GM18505 (cell line): ENCODE measurements at regions not wholly inside any gene's neighbourhood (a gene's known extent, or its start where the extent isn't known, plus 50 kb on each side); places are given as distances from the start of the nearest gene placed in this dataset.

Source experiments
- ATAC-seq: cut with Tn5 transposase; IDR thresholded peaks from one replicate; pipeline ENCODE4 v1.9.1; 2021; ENCODE audit not compliant: unreplicated experiment
- POLR2A ChIP-seq: IDR thresholded peaks from 4 replicates; pipeline ENCODE4 v1.6.1; 2011; ENCODE audit warnings: borderline replicate concordance; ENCODE audit not compliant: insufficient read depth, insufficient read length; ENCODE audit errors: extremely low read depth

DNA sequence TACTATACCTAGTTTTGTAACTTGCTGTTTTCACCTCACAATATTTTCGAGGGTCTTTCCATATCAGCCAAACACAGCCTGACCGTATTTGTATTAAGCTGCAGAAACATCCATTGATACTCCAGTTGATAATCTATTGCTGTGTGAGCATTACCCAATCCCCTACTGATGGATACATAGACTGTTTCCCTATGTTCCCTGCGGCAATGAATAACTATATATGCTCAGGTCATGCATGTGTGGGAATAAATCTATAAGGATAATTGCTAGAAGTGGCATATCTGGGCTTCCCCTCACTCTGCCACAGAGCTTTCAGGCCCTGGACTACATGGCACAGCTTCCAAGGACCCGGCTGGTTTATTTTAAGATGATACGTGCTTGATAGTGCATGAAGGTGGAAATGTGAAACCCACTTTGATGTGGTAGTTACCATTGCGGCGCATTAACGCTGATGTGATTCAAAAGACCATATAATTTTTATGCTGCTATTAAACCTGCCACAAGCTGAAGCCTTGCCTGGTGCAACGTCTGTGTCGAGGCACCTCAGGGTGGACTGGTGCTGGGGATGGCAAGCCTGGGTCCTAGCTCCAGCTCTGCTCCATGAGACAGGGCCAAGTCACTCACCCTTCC, 81.4 kb upstream of the KCNK12 start:
- no peak for TF ChIP-seq POLR2A
- ATAC-seq, result no peak

DNA sequence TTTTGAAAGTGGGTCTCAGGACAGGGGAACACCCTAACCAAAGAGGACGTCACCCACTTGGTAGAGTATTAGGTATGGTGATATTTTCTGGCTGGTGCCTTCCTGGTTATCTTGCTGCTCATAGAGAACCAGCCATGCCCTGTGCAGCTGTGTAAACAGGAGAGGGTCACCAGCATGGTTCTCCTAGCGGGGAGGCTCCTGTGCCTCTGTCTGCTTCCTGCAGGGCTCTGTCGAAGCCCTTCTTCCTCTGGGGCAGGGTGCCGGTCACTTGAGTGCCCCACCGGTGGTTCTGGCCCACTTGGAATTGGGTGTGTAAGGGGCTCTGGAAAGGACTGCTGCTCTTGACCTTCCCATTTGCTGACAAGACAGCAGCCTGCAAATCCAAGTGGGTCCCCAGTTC, 80.5 kb upstream of the KCNK12 start:
- no peak for TF ChIP-seq POLR2A
- ATAC-seq, result no peak

DNA sequence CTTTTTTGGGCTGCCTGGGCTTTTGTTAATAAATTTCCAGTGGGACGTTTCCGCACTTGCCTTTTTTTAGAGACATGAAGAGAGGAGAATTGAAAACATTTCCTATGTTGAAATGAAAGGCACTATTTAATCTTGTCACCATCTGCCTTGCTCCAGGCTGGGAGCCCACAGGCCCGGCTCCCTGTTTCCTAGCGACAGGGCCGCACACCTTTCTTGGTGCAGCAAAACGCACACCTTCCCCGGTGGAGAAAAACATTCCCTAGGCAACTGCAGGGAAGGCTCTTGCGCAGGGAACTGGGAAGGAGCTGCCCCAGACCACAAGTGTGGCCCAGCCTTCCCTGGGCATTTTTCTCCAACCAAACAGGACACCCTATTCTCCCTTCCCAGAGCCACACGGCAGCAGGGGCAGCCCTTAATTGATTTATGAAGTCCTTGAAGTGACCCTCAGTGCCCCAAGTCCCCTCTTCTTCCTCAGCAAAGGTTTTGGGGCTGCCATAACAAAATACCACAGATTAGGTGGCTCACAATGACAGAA, 79.3 kb upstream of the KCNK12 start:
- no peak for ATAC-seq
- TF ChIP-seq POLR2A, result no peak

DNA sequence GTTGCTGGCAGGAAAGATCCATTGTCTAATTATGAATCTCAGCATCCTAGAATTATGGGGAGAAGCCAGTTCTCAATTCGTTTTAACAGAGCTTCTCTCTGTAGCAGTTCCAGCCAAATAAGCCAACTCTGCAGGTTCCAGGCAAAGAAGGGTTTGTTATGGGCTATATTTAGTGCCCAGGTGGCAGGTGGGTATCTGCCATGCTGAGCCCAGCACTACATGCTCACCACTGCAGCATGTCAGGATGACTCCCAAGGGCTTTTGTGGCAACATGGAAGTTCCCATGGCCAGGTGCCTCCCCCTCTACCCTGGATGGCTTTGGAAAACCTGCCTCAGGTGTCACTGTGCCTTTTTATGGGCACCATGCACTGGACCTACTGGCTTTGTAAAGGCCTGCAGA, 74.5 kb upstream of the KCNK12 start:
- TF ChIP-seq POLR2A, result no peak
- no peak for ATAC-seq

DNA sequence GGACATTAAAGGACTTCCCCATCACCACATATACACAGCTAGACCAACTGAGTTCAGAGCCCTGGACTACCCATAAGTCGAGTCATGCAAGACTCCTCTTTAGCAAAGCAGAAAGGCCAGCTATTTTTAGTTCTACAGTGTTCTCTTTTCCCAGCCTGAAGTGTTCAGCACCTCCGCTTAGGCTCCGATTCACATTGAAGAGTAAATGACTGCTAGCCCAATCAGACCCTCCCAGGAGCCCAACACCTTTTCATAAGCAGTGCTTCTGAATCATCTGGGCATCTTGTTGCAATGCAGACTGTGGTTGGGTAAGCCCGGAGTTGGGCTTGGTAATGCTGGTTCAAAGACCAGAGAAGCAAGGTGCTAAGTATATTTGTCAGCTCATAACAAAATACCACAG, 73.6 kb upstream of the KCNK12 start:
- ATAC-seq, result no peak
- TF ChIP-seq POLR2A, result no peak

DNA sequence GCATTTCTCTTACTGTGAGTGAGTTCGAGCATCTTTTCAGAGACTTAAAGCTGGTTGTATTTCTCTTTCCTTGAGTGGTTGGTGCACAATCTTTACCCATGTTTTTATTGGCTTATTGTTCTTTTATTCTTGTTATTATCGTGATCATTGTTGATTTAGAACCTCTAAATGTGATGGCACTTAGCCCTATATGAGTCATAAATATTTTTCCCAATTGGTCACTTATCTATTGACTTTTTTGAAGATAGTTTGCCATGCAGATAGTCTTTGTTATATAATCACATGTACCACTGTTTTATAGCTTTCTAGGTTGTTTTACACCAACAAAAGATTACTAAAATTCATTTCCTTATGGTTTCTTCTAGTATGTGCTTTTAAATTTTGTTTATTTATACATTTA, 70.6 kb upstream of the KCNK12 start:
- ATAC-seq, result no peak
- TF ChIP-seq POLR2A, result no peak

DNA sequence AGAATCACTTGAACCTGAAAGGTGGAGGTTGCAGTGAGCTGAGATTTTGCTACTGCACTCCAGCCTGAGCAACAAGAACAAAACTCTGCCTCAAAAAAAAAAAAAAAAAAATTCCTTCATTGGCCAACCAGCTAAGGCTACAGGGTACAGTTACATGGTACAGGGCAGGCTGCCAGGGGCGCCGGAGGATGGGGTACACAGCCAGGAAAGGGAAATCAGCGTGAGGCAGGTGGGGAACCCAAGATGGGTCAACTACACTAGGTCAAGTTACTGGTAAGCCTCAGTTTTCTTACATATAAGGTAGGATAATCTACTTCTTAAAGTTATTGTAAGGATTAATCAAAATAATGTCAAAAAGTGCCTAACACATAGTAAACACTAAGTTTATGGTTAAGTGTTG, 69.6 kb upstream of the KCNK12 start:
- TF ChIP-seq POLR2A, result no peak
- ATAC-seq, result no peak

DNA sequence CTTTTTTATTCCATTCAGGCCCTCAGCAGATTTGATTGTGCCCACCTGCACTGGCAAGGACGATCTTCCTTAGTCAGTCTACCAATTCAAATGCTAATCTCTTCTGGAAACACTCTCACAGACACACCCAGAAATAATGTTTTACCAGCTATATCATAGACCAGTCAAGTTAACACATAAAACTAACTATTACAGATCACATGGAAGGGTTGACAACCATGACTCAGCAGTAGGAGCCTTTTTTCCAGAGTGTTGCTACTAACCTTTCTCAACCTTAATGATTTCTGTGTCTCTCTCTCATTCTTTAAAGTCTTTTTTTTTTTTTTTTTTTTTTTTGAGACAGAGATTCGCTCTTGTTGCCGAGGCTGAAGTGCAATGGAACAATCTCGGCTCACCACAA, 68.7 kb upstream of the KCNK12 start:
- TF ChIP-seq POLR2A, result no peak
- ATAC-seq, result no peak

DNA sequence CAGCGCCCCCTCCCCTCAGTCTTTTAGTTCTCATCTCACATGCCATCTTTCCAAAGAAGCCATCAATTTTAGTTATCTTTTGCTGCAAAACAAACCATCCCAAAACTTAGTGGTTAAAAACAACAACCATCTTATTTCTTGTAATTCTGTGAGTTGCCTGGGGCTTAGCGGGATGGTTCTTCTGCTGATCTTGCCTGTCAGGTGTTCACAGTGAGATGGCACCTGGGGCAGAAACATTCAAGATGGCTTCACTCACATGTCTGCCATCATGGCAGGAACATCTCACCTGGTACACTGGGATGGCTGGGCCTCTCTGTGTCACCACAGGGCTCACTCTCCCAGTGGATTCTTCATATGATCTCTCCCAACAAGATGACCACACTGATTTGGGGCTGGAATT, 67.6 kb upstream of the KCNK12 start:
- TF ChIP-seq POLR2A, result no peak
- no peak for ATAC-seq

DNA sequence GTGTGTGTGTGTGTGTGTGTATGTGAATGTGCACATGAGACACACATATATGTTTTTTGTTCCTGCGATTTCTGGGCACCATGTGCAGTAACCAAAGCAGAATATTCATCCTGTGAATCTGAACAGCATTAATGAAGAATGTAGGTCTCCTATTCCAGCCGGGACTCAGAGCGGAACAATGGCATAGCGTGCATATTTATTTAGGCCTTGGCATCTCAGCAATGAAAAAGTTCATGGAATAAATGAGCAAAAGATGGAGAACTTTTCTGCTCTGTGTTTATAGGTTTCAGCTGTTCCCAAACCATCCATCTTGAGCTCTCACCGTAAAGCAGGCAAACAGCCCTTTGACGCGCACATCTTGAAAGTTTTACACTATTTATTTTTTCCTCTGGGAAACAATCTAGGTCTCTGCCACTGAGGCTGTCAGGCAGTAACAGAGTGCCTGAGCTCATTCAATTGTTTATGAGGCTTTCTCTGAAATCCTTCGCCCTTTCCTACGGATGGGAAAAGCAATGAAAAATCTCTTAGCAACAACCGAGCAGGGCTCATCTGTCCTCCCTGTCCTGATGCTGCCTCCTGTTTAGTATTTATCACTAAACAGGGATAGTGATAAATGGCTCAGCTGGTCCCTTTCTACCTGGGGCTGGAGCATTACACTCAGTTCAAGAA, 65.9 kb upstream of the KCNK12 start:
- no peak for ATAC-seq
- TF ChIP-seq POLR2A, result no peak

DNA sequence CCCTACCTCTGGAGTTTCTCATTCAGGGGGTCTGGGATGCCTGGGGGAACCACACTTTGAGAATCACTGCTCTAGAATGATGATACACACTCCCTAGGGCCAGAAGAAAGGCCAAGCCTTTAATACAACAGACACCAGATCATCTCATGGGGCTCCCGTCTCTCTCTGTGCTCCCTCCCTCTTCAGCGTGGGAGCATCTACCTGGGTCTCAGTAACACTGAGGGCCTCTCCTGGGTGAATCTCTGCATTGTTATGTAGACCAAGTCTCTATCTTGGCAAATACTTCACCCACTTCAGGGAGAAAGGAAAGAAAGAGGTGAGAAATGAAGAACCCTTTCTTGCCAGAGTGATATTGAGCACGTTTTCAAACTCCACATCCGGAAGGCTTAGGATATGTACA, 65.4 kb upstream of the KCNK12 start:
- ATAC-seq, result no peak
- no peak for TF ChIP-seq POLR2A

DNA sequence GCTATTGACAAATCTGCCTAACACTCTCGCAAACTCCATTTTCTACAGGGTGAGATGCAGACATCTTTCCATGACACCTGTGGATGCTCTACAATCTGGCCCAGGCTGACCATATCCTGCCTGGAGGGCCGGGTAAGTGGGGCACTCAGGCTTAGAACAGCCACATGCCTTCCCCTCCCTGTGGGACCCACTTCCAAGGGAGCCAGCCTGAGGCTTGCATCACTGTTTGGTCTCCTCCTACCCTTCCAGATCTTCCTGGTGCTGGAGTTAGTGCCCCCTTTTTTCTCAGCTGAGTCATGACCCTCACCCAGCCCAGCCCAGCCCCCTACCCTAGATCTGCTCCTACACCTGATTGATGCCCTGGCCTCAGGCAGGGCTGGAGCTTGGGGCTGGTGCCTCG, 62.0 kb upstream of the KCNK12 start:
- no peak for ATAC-seq
- no peak for TF ChIP-seq POLR2A

DNA sequence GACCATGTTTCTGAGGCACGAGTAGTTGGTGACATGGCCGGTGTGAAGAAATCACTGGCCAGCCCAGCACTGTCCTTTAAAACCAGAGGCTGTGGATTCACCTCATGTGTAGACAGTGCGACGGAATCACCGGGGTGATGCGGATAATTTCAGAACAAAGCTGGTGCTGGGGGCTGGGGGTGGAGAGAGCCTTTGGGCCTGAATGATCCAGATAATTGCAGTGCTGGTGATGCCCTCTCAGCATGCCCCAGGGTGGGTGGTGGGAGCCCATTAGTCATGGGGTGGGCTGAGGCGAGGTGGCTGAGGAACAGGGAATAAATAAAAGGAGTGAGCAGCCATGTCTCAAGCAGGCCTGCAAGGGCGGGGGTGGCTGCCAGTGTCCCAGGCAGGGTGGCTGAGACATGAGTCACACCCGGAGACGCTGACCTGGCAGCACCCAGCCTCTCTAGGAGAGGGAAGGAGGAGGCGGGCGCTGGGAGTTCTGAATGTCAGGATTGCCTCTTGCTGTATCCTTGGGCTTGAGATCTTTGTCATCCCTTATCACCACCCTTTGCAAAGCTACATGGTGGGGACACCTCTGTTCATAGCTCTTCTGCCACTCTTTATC, 61.1 kb upstream of the KCNK12 start:
- no peak for ATAC-seq
- TF ChIP-seq POLR2A, result no peak

DNA sequence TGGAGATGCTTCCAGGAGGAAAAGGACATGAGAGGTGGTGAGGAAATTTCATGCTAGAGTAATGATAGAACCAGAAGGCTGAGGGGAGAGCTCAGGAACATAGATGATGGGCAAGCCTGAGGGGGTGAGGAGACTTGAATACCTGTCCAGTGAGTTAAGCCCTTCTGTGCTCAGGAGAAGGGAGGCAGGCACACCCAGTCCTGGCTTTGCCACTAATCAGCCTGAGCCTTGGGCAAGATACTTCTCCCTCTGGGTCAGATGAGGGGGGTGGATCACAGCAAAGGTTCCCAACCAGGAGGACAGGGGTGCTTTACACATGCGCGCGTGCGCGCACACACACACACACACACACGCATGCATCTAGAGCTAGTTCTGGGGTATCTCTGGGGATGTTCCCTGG, 60.5 kb upstream of the KCNK12 start:
- ATAC-seq, result no peak
- TF ChIP-seq POLR2A, result no peak

DNA sequence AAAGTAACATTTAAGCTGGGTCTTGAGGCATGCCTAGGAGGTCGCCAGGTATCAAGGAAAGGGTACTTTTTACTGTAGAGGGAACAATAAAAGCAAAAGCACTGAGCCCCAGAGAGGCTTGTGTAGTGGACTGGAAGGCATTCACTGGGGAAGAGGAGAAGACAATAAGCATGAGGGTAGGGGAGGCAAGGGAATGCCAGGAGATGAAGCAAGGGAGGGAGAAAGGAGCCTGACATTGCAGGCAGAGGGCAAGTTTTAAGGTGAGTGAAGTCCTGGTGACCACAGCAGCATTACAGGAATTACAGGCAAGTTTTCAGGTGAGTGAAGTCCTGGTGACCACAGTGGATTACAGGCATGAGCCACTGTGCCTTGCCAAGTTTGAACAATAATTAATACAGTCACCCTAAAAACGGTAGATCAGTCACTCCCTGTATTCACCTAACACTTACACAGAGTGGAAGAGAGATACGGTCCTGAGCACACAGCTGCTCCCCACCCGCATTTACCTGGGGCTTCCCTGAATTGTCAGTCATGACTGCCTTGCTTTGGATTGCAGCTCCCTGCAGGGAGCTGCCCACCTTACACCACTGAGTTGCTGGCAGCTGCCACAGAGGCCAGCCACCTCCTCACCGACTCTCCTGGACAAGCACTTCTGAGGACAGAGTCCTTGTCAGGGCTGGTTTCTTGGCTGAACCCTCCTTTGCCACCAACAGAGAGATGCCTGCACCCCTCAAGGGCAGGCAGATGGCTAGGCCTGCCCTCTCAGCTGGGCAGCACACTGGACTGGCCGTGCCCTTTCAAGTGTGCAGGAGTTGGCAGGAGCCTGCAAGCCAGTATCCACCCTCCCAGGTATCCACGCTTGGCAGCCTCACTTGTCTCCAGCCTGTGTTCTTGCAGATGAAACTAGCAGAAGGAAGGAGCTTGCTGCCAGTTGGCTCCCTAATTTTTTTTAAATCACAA, 59.0 kb upstream of the KCNK12 start:
- no peak for TF ChIP-seq POLR2A
- ATAC-seq, result no peak
